ENCODE measurements at regions not wholly inside any gene's neighbourhood (a gene's known extent, or its start where the extent isn't known, plus 50 kb on each side); places are given as distances from the start of the nearest gene placed in this dataset.
A peak's percentile ranks its signal among the peaks of the same experiment; 100 is the strongest.

- Histone ChIP-seq H3K4me1 (peaks cover 0 to 6% (median 1%) of the 10 kb centered on the region in 4 donors), H3K27ac (no peak overlapping the region), H3K36me3 (no peaks in the 10 kb centered on the region), H3K27me3 (no peaks in the 10 kb centered on the region), H3K9me3 (no peaks in the 10 kb centered on the region), H3K4me3 (no peak overlapping the region)
- intact Hi-C loops (cut with DNase I; ENCODE audit: low total_unique reads): no loop called here
- 62 to 66% (median 64%) methylated on average over 6 of the region's 6 CpGs for WGBS, 5 donors
- DNase-seq: no peak
- TF ChIP-seq POLR2AphosphoS5 (IDR thresholded peaks at IDR 0.05) (no peak), POLR2A (IDR thresholded peaks at IDR 0.05) (no peak), EP300 (IDR thresholded peaks at IDR 0.05) (no peak)
- TF ChIP-seq, protein P1, sequence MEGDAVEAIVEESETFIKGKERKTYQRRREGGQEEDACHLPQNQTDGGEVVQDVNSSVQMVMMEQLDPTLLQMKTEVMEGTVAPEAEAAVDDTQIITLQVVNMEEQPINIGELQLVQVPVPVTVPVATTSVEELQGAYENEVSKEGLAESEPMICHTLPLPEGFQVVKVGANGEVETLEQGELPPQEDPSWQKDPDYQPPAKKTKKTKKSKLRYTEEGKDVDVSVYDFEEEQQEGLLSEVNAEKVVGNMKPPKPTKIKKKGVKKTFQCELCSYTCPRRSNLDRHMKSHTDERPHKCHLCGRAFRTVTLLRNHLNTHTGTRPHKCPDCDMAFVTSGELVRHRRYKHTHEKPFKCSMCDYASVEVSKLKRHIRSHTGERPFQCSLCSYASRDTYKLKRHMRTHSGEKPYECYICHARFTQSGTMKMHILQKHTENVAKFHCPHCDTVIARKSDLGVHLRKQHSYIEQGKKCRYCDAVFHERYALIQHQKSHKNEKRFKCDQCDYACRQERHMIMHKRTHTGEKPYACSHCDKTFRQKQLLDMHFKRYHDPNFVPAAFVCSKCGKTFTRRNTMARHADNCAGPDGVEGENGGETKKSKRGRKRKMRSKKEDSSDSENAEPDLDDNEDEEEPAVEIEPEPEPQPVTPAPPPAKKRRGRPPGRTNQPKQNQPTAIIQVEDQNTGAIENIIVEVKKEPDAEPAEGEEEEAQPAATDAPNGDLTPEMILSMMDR (IDR thresholded peaks at IDR 0.05): no peak
Measured at GRCh38 chr5:148725675-148726074, 71.3 kb upstream of the HTR4 start.

- Histone ChIP-seq H3K36me3 (no peaks in the 10 kb centered on the region), H3K4me1 (peaks cover 0 to 19% (median 12%) of the 10 kb centered on the region in 4 donors), H3K4me3 (no peak overlapping the region), H3K27ac (no peak overlapping the region), H3K27me3 (no peaks in the 10 kb centered on the region), H3K9me3 (no peaks in the 10 kb centered on the region)
- TF ChIP-seq EP300 (IDR thresholded peaks at IDR 0.05): no peak
- no peak for TF ChIP-seq POLR2A (IDR thresholded peaks at IDR 0.05)
- TF ChIP-seq POLR2AphosphoS5 (IDR thresholded peaks at IDR 0.05): no peak
- TF ChIP-seq, protein P1 (IDR thresholded peaks at IDR 0.05): no peak
- DNase-seq: no peak
- intact Hi-C loops (cut with DNase I; ENCODE audit: low total_unique reads): no loop called here
Measured at GRCh38 chr5:148729182-148729581, 74.9 kb upstream of the HTR4 start.

DNA sequence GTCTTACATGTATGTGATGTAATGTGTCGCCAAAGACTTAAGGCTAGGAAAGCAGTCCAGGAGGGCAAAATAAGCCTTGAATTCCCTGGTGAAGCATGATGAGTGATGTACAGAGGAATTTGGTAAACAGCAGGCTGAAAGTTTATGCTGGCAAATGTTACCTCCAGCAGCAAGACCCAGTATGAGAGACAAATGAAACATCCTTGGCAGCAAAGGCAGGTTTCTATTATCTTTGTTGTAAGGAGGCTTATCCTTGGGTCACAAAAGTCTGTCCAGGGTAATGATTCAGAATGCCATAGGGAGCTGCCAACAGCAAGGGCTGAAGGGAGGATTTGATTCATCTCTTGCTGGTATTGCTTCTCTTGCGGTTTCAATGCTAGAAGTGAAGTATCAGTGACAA is 75.9 kb upstream of the HTR4 start:
- TF ChIP-seq POLR2A (IDR thresholded peaks at IDR 0.05) (no peak), EP300 (IDR thresholded peaks at IDR 0.05) (no peak)
- intact Hi-C loops (cut with DNase I; ENCODE audit: low total_unique reads): loop anchor here (5.0 to 10.0 kb wide), 4 partner anchors 275 to 385 kb away; no protein-coding TSS in a partner anchor
- 62 to 82% (median 68%) methylated on average over 2 of the region's 2 CpGs for WGBS, 5 donors

DNA sequence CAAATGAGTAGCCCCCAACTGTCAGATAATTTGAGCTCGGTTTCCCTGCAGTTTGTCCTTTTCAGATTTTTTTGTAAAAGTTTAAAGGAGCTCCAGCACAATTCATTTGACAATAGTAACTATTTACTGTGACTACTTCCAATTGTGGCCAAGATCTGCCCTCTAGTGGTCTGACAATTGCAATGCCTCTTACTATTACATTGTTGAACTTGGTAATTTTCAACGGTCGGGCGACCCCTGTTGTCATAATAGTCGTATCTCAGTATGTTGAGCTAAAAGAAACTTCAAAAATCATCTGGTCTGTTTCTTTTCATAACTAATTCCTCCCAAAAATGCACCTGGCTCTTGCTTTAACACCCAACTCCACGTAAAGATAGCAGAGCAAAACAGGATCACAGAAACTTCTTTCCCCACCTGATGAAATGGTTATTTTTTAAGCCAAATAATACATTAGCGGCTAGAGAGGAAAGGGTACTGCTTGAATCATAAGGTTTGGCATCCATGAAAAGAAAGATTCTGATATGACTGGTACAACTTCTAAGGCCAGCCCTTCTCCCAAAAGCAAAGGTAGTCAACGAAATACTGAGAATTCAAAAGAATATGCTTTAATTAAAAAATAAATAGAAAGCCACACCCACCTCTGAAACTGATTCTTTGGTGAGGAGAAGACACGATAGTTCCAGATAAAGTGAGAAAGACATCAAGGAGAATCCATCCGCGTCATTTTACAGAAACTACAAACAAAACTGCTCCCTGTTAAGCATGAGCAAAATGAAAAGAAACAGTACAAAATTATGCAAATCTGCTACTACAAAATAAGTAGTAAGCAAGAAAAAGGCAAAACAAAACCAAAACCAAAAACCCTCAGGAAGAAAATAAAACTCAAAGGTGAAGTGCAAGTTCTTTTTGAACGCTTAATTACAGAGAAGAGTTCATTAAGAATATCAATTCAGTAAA is 76.9 kb upstream of the HTR4 start:
- WGBS, 5 donors: 24 to 30% (median 27%) methylated on average over 12 of the region's 12 CpGs
- H3K36me3 ChIP-seq: no peaks in the 10 kb centered on the region
- DNase-seq: peak; percentile 77 to 95
- H3K4me1 ChIP-seq: peaks cover 0 to 19% (median 12%) of the 10 kb centered on the region in 4 donors
- no peaks in the 10 kb centered on the region for H3K27me3 ChIP-seq
- peak in 1 of 3 donors; percentile 28 for TF ChIP-seq POLR2AphosphoS5 (IDR thresholded peaks at IDR 0.05)
- TF ChIP-seq, protein P1 (IDR thresholded peaks at IDR 0.05): peak in 5 of 7 experiments; percentile 79 to 91 (median 88)
- TF ChIP-seq EP300 (IDR thresholded peaks at IDR 0.05): no peak
- H3K9me3 ChIP-seq: no peaks in the 10 kb centered on the region
- H3K27ac ChIP-seq: no peak overlapping the region
- no peak overlapping the region for H3K4me3 ChIP-seq
- intact Hi-C loops (cut with DNase I; ENCODE audit: low total_unique reads): loop anchor here (5.0 to 10.0 kb wide), 4 partner anchors 274 to 384 kb away; no protein-coding TSS in a partner anchor

More for the DNA sequence above, 75.9 kb upstream of the HTR4 start:
- no peak for DNase-seq
- Histone ChIP-seq H3K4me1 (peaks cover 0 to 19% (median 12%) of the 10 kb centered on the region in 4 donors), H3K9me3 (no peaks in the 10 kb centered on the region), H3K36me3 (no peaks in the 10 kb centered on the region), H3K27me3 (no peaks in the 10 kb centered on the region), H3K4me3 (no peak overlapping the region), H3K27ac (no peak overlapping the region)

Measured in stomach (tissue), 8 donors.